HepG2 (cell line): ENCODE measurements at regions not wholly inside any gene's neighbourhood (a gene's known extent, or its start where the extent isn't known, plus 50 kb on each side); places are given as distances from the start of the nearest gene placed in this dataset.

Source experiments
- ATAC-seq: fragments of 200-7000 bp; cut with Tn5 transposase; 3 replicates; pipeline ENCODE4 v1.9.1; 2020; ENCODE audit warnings: mild to moderate bottlenecking, moderate library complexity
- BruUV-seq: library from RNA; stranded (reverse); fragments of 400-500 nt; replicated peaks from 2 replicates; lab custom pipeline; 2021; lab: Mats Ljungman, UMichigan
- CTCF ChIA-PET: fragments of 300-600 bp; formaldehyde crosslinking; extraction: SDS; loops from one replicate; lab custom pipeline; 2021; ENCODE audit warnings: low total read pairs, inconsistent platforms, low intra/inter-chr PET ratio; lab: Yijun Ruan, JAX
- POLR2A ChIA-PET: fragments of 350-600 bp; sonication (Branson Sonifier 250); formaldehyde crosslinking; loops from one replicate; lab custom pipeline; 2020; ENCODE audit warnings: antibody characterized with exemption, inconsistent platforms; lab: Yijun Ruan, JAX
- DNase-seq: peaks from one replicate; pipeline ENCODE4 v3.0.0-alpha.2; 2015; ENCODE audit warnings: low spot score
- FAIRE-seq: peaks from 3 replicates; lab custom pipeline; 2011; peaks lifted over from hg19 to GRCh38; lab: Jason Lieb, UNC
- H2AFZ ChIP-seq: one replicate; pipeline ENCODE4 v1.6.1; 2011; ENCODE audit warnings: low read length, inconsistent platforms
- H3K27ac ChIP-seq: fragments of 300-600 bp; 3 replicates; pipeline ENCODE4 v1.8.0; 2011; ENCODE audit warnings: mixed run types, mild to moderate bottlenecking, mixed read lengths, low read length, inconsistent platforms; ENCODE audit not compliant: insufficient read depth; ENCODE audit errors: extremely low read length
- H3K27me3 ChIP-seq, 2 experiments: fragments of 200-600 bp in 1 of 2; 2 replicates in 1 of 2; 3 replicates in 1 of 2; pipeline versions ENCODE4 v1.6.0 to v1.8.0; 2011; ENCODE audit warnings: low read length in 2 of 2, mild to moderate bottlenecking in 2 of 2, moderate library complexity in 2 of 2, inconsistent platforms in 1 of 2; ENCODE audit not compliant: insufficient read depth in 2 of 2, control insufficient read depth in 1 of 2
- H3K36me3 ChIP-seq, 2 experiments: fragments of 200-600 bp in 1 of 2; replicated peaks in 1 of 2; 2 replicates in 1 of 2; 3 replicates in 1 of 2; pipeline versions ENCODE4 v1.5.1 to v1.8.0; 2011; ENCODE audit warnings: low read length in 2 of 2, inconsistent platforms in 1 of 2; ENCODE audit not compliant: insufficient read depth in 2 of 2, control insufficient read depth in 1 of 2
- H3K4me1 ChIP-seq: 2 replicates; pipeline ENCODE4 v1.5.1; 2012; ENCODE audit warnings: low read length, inconsistent platforms; ENCODE audit not compliant: insufficient read depth
- H3K4me2 ChIP-seq: 2 replicates; pipeline ENCODE4 v1.6.0; 2011; ENCODE audit warnings: low read depth, low read length, inconsistent platforms
- H3K4me3 ChIP-seq, 3 experiments: fragments of 200-600 bp in 1 of 3; sonication (generic), shearing (Covaris generic) in 1 of 3; replicated peaks in 1 of 3; 2 replicates each; pipeline ENCODE4 v1.5.1; 2011 to 2016; ENCODE audit warnings: low read length in 3 of 3, inconsistent platforms in 2 of 3, low read depth in 2 of 3, mild to moderate bottlenecking in 2 of 3, control low read depth in 1 of 3, mixed read lengths in 1 of 3; ENCODE audit not compliant: insufficient read depth in 1 of 3
- H3K79me2 ChIP-seq: one replicate; pipeline ENCODE4 v1.6.1; 2011; ENCODE audit warnings: low read length, inconsistent platforms; ENCODE audit not compliant: insufficient read depth
- H3K9ac ChIP-seq: 2 replicates; pipeline ENCODE4 v1.6.0; 2011; ENCODE audit warnings: mild to moderate bottlenecking, low read depth, low read length, inconsistent platforms; ENCODE audit not compliant: insufficient read depth
- H3K9me3 ChIP-seq: 2 replicates; pipeline ENCODE4 v1.5.1; 2012; ENCODE audit warnings: mild to moderate bottlenecking, low read length
- H4K20me1 ChIP-seq: 2 replicates; pipeline ENCODE4 v1.6.0; 2011; ENCODE audit warnings: inconsistent platforms, mild to moderate bottlenecking, low read length, moderate library complexity; ENCODE audit not compliant: insufficient read depth
- IRX3 ChIP-seq: sonication (generic); formaldehyde crosslinking; IDR thresholded peaks from 2 replicates; pipeline ENCODE4 v1.8.1; 2023; ENCODE audit warnings: mild to moderate bottlenecking, low read depth, missing genetic modification reagents, borderline replicate concordance
- KDM4B ChIP-seq: sonication (generic); formaldehyde crosslinking; IDR thresholded peaks from 2 replicates; pipeline ENCODE4 v1.4.0; 2020; ENCODE audit warnings: missing genetic modification reagents
- RBM22 ChIP-seq: fragments of 200-400 bp; formaldehyde crosslinking; optimal IDR thresholded peaks from 2 replicates; pipeline ENCODE3; 2017; ENCODE audit warnings: mild to moderate bottlenecking, low read length, moderate library complexity
- SNAI1 ChIP-seq: sonication (generic); formaldehyde crosslinking; IDR thresholded peaks from 2 replicates; pipeline ENCODE4 v1.5.0; 2020; ENCODE audit warnings: mild to moderate bottlenecking, missing genetic modification reagents, borderline replicate concordance
- SOX6 ChIP-seq, 2 experiments: fragments of 450-650 bp in 1 of 2; sonication (generic) in 1 of 2; formaldehyde crosslinking in 1 of 2; IDR thresholded peaks; 2 replicates each; pipeline versions ENCODE4 v1.4.0 to v1.6.1; 2017 to 2020; ENCODE audit warnings: antibody characterized with exemption in 1 of 2, mild to moderate bottlenecking in 1 of 2, missing genetic modification reagents in 1 of 2
- TBX3 ChIP-seq: fragments of 450-650 bp; IDR thresholded peaks from 2 replicates; pipeline ENCODE4 v1.6.1; 2017; ENCODE audit warnings: antibody characterized with exemption, mild to moderate bottlenecking, inconsistent platforms, borderline replicate concordance
- TRIM24 ChIP-seq: sonication (generic); formaldehyde crosslinking; IDR thresholded peaks from 2 replicates; pipeline ENCODE4 v1.8.0; 2022; ENCODE audit warnings: mild to moderate bottlenecking, missing genetic modification reagents
- ZBTB20 ChIP-seq: sonication (generic); formaldehyde crosslinking; IDR thresholded peaks from 2 replicates; pipeline ENCODE4 v1.8.1; 2023; ENCODE audit warnings: missing genetic modification reagents, low read depth, mild to moderate bottlenecking, borderline replicate concordance
- ZFX ChIP-seq: sonication (generic); formaldehyde crosslinking; IDR thresholded peaks from 2 replicates; pipeline ENCODE4 v1.4.0; 2020; ENCODE audit warnings: mild to moderate bottlenecking, low read depth, missing genetic modification reagents, moderate library complexity
- ZKSCAN8 ChIP-seq: IDR thresholded peaks from 2 replicates; pipeline ENCODE4 v1.6.1; 2016; ENCODE audit warnings: borderline replicate concordance, missing genetic modification reagents, missing compliant biosample characterization
- ZNF331 ChIP-seq: sonication (generic); formaldehyde crosslinking; IDR thresholded peaks from 2 replicates; pipeline ENCODE4 v1.4.0; 2020; ENCODE audit warnings: missing genetic modification reagents
- ZNF367 ChIP-seq: sonication (generic); formaldehyde crosslinking; IDR thresholded peaks from 2 replicates; pipeline ENCODE4 v1.4.0; 2020; ENCODE audit warnings: missing genetic modification reagents, borderline replicate concordance
- ZSCAN20 ChIP-seq: sonication (generic); formaldehyde crosslinking; IDR thresholded peaks from 2 replicates; pipeline ENCODE4 v1.4.0; 2020; ENCODE audit warnings: missing genetic modification reagents, mild to moderate bottlenecking, borderline replicate concordance
- in situ Hi-C: cut with HindIII; loops from 2 replicates; pipeline ENCODE4 v1.10.0; 2017; ENCODE audit warnings: low pct_unique_long_range_greater_than_20kb; ENCODE audit not compliant: extremely low pct_ligation_motif_present
- intact Hi-C: fragments of 100-400 bp; cut with micrococcal nuclease; formaldehyde crosslinking; loops from one replicate; pipeline ENCODE4 v1.10.0; 2022; ENCODE audit not compliant: unreplicated experiment
- TF ChIP-seq, protein P1 (sequence below): sonication (generic); formaldehyde crosslinking; conservative IDR thresholded peaks from 2 replicates; pipeline ENCODE4 v1.4.0; 2020; ENCODE audit warnings: missing genetic modification reagents

DNA sequence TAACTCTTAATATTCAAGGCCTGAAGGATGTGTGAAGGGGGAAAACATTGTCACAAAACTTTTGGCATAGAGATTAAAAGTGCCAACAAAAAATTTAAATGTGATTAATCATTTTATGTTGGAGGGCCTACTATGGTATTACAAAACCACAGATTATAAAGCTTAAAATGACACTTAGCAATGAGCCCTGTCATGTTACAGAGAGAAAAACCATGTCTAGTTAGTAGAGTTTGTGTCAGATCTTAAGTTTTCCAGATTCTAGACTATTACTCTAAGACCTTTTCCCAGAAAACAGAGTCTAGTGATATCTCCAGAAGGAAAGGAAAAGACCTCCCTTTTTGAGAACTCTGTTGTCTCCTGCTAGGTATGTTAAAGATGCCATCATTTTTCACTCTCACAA lies 239.1 kb upstream of the DKK2 start:
- BruUV-seq, result no TSS peak
- Histone ChIP-seq H3K27ac (no peak overlapping the region), H3K4me2 (no peak overlapping the region), H3K9me3 (no peaks in the 10 kb centered on the region), H3K79me2 (no peaks in the 10 kb centered on the region), H3K4me1 (no peaks in the 10 kb centered on the region), H3K36me3 (no peaks in the 10 kb centered on the region), H3K27me3 (no peaks in the 10 kb centered on the region), H4K20me1 (no peaks in the 10 kb centered on the region), H3K9ac (no peak overlapping the region), H2AFZ (no peak overlapping the region), H3K4me3 (no peak overlapping the region)
- FAIRE-seq (no peak), ATAC-seq (no peak), DNase-seq (no peak)
- intact Hi-C loops (no loop called here), in situ Hi-C loops (no loop called here)
- ChIA-PET POLR2A (no interaction called here), CTCF (no interaction called here)
- no peak for TF ChIP-seq ZKSCAN8 (CRISPR knock-in tag)
- no peak for TF ChIP-seq ZBTB20 (CRISPR knock-in tag)
- no peak for TF ChIP-seq SOX6 (IDR thresholded peaks at IDR 0.05)
- TF ChIP-seq SOX6 (CRISPR knock-in tag; IDR thresholded peaks at IDR 0.05), result no peak
- TF ChIP-seq KDM4B (CRISPR knock-in tag), result no peak
- TF ChIP-seq, protein P1, sequence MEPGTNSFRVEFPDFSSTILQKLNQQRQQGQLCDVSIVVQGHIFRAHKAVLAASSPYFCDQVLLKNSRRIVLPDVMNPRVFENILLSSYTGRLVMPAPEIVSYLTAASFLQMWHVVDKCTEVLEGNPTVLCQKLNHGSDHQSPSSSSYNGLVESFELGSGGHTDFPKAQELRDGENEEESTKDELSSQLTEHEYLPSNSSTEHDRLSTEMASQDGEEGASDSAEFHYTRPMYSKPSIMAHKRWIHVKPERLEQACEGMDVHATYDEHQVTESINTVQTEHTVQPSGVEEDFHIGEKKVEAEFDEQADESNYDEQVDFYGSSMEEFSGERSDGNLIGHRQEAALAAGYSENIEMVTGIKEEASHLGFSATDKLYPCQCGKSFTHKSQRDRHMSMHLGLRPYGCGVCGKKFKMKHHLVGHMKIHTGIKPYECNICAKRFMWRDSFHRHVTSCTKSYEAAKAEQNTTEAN (CRISPR knock-in tag), result no peak
- TF ChIP-seq ZNF367 (CRISPR knock-in tag), result no peak
- TF ChIP-seq SNAI1 (CRISPR knock-in tag), result no peak
- no peak for TF ChIP-seq RBM22
- TF ChIP-seq IRX3 (CRISPR knock-in tag), result no peak
- no peak for TF ChIP-seq TRIM24 (CRISPR knock-in tag)
- no peak for TF ChIP-seq ZFX (CRISPR knock-in tag)
- TF ChIP-seq ZNF331, result no peak
- TF ChIP-seq ZSCAN20, result no peak
- TF ChIP-seq TBX3, result no peak
